IMR-90 (cell line): ENCODE measurements at regions not wholly inside any gene's neighbourhood (a gene's known extent, or its start where the extent isn't known, plus 50 kb on each side); places are given as distances from the start of the nearest gene placed in this dataset.

Source experiments
- ATAC-seq: fragments of 200-7000 bp; cut with Tn5 transposase; 2 replicates; pipeline ENCODE4 v1.9.1; 2020; ENCODE audit warnings: low read depth, mild to moderate bottlenecking, moderate library complexity
- BruUV-seq: library from RNA; stranded (reverse); fragments of 400-500 nt; replicated peaks from 2 replicates; lab custom pipeline; 2021; lab: Mats Ljungman, UMichigan
- CTCF ChIA-PET: fragments of 300-600 bp; formaldehyde crosslinking; extraction: SDS; loops from one replicate; lab custom pipeline; 2021; ENCODE audit warnings: antibody characterized with exemption; lab: Yijun Ruan, JAX
- POLR2A ChIA-PET: fragments of 300-600 bp; sonication (Branson Sonifier 250); formaldehyde crosslinking; loops from one replicate; lab custom pipeline; 2022; ENCODE audit warnings: antibody characterized with exemption; ENCODE audit not compliant: unreplicated experiment; lab: Charles Lee
- DNase-seq: peaks from one replicate; pipeline ENCODE4 v3.0.0; 2013
- H2AFZ ChIP-seq: replicated peaks from 2 replicates; pipeline ENCODE3; 2013; ENCODE audit warnings: low read length, mild to moderate bottlenecking; ENCODE audit not compliant: poor library complexity
- H2AK5ac ChIP-seq: 2 replicates; pipeline ENCODE4 v1.6.1; 2013; ENCODE audit warnings: low read depth, low read length, inconsistent platforms
- H2AK9ac ChIP-seq: replicated peaks from 2 replicates; pipeline ENCODE3; 2013; ENCODE audit warnings: mild to moderate bottlenecking, low read depth, low read length, moderate library complexity; ENCODE audit not compliant: poor library complexity
- H2BK120ac ChIP-seq: 2 replicates; pipeline ENCODE4 v1.6.1; 2013; ENCODE audit warnings: low read depth, low read length, inconsistent platforms
- H2BK15ac ChIP-seq: 3 replicates; pipeline ENCODE4 v1.6.1; 2013; ENCODE audit warnings: low read depth, low read length, inconsistent platforms
- H2BK20ac ChIP-seq: 2 replicates; pipeline ENCODE4 v1.6.1; 2013; ENCODE audit warnings: low read depth, mild to moderate bottlenecking, inconsistent platforms, low read length, moderate library complexity
- H2BK5ac ChIP-seq: 2 replicates; pipeline ENCODE4 v1.6.1; 2013; ENCODE audit warnings: mild to moderate bottlenecking, low read depth, low read length, inconsistent platforms; ENCODE audit not compliant: poor library complexity, severe bottlenecking
- H3K14ac ChIP-seq: replicated peaks from 2 replicates; pipeline ENCODE4 v1.6.1; 2013; ENCODE audit warnings: low read depth, low read length, inconsistent platforms
- H3K18ac ChIP-seq: 2 replicates; pipeline ENCODE4 v1.6.1; 2013; ENCODE audit warnings: low read depth, low read length, control low read depth
- H3K23ac ChIP-seq: 2 replicates; pipeline ENCODE4 v1.6.1; 2013; ENCODE audit warnings: low read depth, low read length, inconsistent platforms
- H3K27ac ChIP-seq: 2 replicates; pipeline ENCODE4 v1.5.1; 2013; ENCODE audit warnings: mild to moderate bottlenecking, control low read depth, low read length; ENCODE audit not compliant: insufficient read depth
- H3K27me3 ChIP-seq: 2 replicates; pipeline ENCODE4 v1.6.1; 2013; ENCODE audit warnings: low read length; ENCODE audit not compliant: control insufficient read depth, insufficient read depth
- H3K36me3 ChIP-seq: 2 replicates; pipeline ENCODE4 v1.6.1; 2013; ENCODE audit warnings: low read length, mixed read lengths; ENCODE audit not compliant: control insufficient read depth, insufficient read depth
- H3K4ac ChIP-seq: 2 replicates; pipeline ENCODE4 v1.6.1; 2013; ENCODE audit warnings: low read depth, low read length, inconsistent platforms
- H3K4me1 ChIP-seq: 2 replicates; pipeline ENCODE4 v1.6.1; 2013; ENCODE audit warnings: low read length, mixed read lengths; ENCODE audit not compliant: control insufficient read depth, insufficient read depth
- H3K4me2 ChIP-seq: 2 replicates; pipeline ENCODE4 v1.6.1; 2013; ENCODE audit warnings: low read depth, mild to moderate bottlenecking, control low read depth, low read length, moderate library complexity
- H3K4me3 ChIP-seq: 2 replicates; pipeline ENCODE4 v1.5.1; 2013; ENCODE audit warnings: low read depth, mild to moderate bottlenecking, control low read depth, low read length, moderate library complexity; ENCODE audit not compliant: insufficient read depth
- H3K56ac ChIP-seq: 2 replicates; pipeline ENCODE4 v1.6.1; 2013; ENCODE audit warnings: low read length, inconsistent platforms; ENCODE audit not compliant: insufficient read depth; ENCODE audit errors: extremely low read depth
- H3K79me1 ChIP-seq, 2 experiments: 2 replicates each; pipeline ENCODE4 v1.6.1; 2013; ENCODE audit warnings: low read length in 2 of 2, inconsistent platforms in 1 of 2, low read depth in 1 of 2
- H3K9ac ChIP-seq: 2 replicates; pipeline ENCODE4 v1.6.1; 2013; ENCODE audit warnings: low read depth, low read length, control low read depth
- H3K9me1 ChIP-seq: 2 replicates; pipeline ENCODE4 v1.6.1; 2013; ENCODE audit warnings: low read length, inconsistent platforms; ENCODE audit not compliant: insufficient read depth
- H3K9me3 ChIP-seq: 2 replicates; pipeline ENCODE4 v1.6.1; 2013; ENCODE audit warnings: low read length; ENCODE audit not compliant: control insufficient read depth, insufficient read depth
- H4K20me1 ChIP-seq: 2 replicates; pipeline ENCODE4 v1.6.1; 2013; ENCODE audit warnings: low read length, inconsistent platforms; ENCODE audit not compliant: insufficient read depth
- H4K5ac ChIP-seq: 2 replicates; pipeline ENCODE4 v1.6.1; 2013; ENCODE audit warnings: mild to moderate bottlenecking, low read depth, low read length, control low read depth
- H4K8ac ChIP-seq, 2 experiments: 2 replicates each; pipeline ENCODE4 v1.6.1; 2013; ENCODE audit warnings: low read depth in 2 of 2, low read length in 2 of 2, control low read depth in 1 of 2, inconsistent platforms in 1 of 2
- H4K91ac ChIP-seq: 2 replicates; pipeline ENCODE4 v1.6.1; 2013; ENCODE audit warnings: low read depth, low read length, inconsistent platforms; ENCODE audit not compliant: insufficient read depth
- dilution Hi-C: fragments of 300-500 bp; cut with HindIII; formaldehyde crosslinking; loops from one replicate; pipeline ENCODE4 v1.14.3; 2018; ENCODE audit warnings: low sequenced_read_pairs; ENCODE audit not compliant: unreplicated experiment
- in situ Hi-C: fragments of 300-500 bp; cut with MboI; formaldehyde crosslinking; loops from 3 replicates; pipeline ENCODE4 v1.14.3; 2019; ENCODE audit warnings: low sequenced_read_pairs, inconsistent platforms, mixed read lengths
- intact Hi-C: fragments of 100-400 bp; cut with micrococcal nuclease; formaldehyde crosslinking; loops from 2 replicates; pipeline ENCODE4 v1.10.0; 2022
- TF ChIP-seq, protein P1 (sequence below): fragments of 150-350 bp; IDR thresholded peaks from 2 replicates; pipeline ENCODE4 v1.6.1; 2016; ENCODE audit warnings: low read depth, mild to moderate bottlenecking, low read length, moderate library complexity, borderline replicate concordance

DNA sequence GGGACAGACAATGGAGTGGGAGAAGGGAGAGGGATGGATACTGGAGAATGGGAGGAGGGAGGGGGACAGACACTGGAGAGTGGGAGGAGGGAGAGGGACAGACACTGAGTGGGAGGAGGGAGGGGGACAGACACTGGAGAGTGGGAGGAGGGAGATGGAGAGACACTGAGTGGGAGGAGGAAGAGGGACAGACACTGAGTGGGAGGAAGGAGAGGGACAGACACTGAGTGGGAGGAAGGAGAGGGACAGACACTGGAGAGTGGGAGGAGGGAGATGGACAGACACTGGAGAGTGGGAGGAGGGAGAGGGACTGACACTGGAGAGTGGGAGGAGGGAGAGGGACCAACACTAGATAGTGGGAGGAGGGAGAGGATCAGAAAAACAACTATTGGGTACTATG is 426.7 kb upstream of the PMFBP1 start:
- H2AK9ac ChIP-seq, result no peak overlapping the region
- no peak overlapping the region for H3K18ac ChIP-seq
- BruUV-seq, result no TSS peak
- no peak overlapping the region for H2AFZ ChIP-seq
- H3K4me3 ChIP-seq, result no peak overlapping the region
- H3K4ac ChIP-seq, result no peak overlapping the region
- H3K9me3 ChIP-seq, result no peaks in the 10 kb centered on the region
- H3K23ac ChIP-seq, result no peak overlapping the region
- no peak overlapping the region for H3K4me2 ChIP-seq
- no peak overlapping the region for H3K27ac ChIP-seq
- DNase-seq (no peak), ATAC-seq (no peak)
- no peak overlapping the region for H2BK120ac ChIP-seq
- no peak overlapping the region for H4K8ac ChIP-seq
- H4K91ac ChIP-seq, result no peak overlapping the region
- dilution Hi-C loops, result no loop called here
- H4K20me1 ChIP-seq, result no peaks in the 10 kb centered on the region
- no peak overlapping the region for H3K14ac ChIP-seq
- ChIA-PET CTCF (interaction anchor here (0.7 kb wide), 1 partner anchor 11 kb away, joined by 3 read pairs; no protein-coding TSS in a partner anchor), POLR2A (no interaction called here)
- no peak overlapping the region for H2AK5ac ChIP-seq
- no peaks in the 10 kb centered on the region for H3K9me1 ChIP-seq
- H3K4me1 ChIP-seq, result no peaks in the 10 kb centered on the region
- TF ChIP-seq, protein P1, sequence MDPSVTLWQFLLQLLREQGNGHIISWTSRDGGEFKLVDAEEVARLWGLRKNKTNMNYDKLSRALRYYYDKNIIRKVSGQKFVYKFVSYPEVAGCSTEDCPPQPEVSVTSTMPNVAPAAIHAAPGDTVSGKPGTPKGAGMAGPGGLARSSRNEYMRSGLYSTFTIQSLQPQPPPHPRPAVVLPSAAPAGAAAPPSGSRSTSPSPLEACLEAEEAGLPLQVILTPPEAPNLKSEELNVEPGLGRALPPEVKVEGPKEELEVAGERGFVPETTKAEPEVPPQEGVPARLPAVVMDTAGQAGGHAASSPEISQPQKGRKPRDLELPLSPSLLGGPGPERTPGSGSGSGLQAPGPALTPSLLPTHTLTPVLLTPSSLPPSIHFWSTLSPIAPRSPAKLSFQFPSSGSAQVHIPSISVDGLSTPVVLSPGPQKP, result no peak
- H3K27me3 ChIP-seq, result no peaks in the 10 kb centered on the region
- no peak overlapping the region for H4K5ac ChIP-seq
- in situ Hi-C loops, result no loop called here
- no peaks in the 10 kb centered on the region for H3K36me3 ChIP-seq
- no peak overlapping the region for H2BK15ac ChIP-seq
- no peak overlapping the region for H3K9ac ChIP-seq
- H2BK5ac ChIP-seq, result no peak overlapping the region
- H3K79me1 ChIP-seq, result no peaks in the 10 kb centered on the region; a peak in 1 of 4 replicates
- intact Hi-C loops, result no loop called here
- no peak overlapping the region for H2BK20ac ChIP-seq
- H3K56ac ChIP-seq, result no peak overlapping the region
